PC-3 (cell line): ENCODE measurements at regions not wholly inside any gene's neighbourhood (a gene's known extent, or its start where the extent isn't known, plus 50 kb on each side); places are given as distances from the start of the nearest gene placed in this dataset.

Experiments used
- CTCF ChIP-seq: fragments of 300-600 bp; sonication (generic); conservative IDR thresholded peaks from 2 replicates; pipeline ENCODE4 v1.5.1; 2017; ENCODE audit warnings: antibody characterized with exemption, low read depth, mild to moderate bottlenecking, low read length
- EZH2phosphoT487 ChIP-seq: fragments of 300-600 bp; sonication (generic); IDR thresholded peaks from 2 replicates; pipeline ENCODE4 v1.6.1; 2018; ENCODE audit warnings: mild to moderate bottlenecking, antibody characterized with exemption, low read length, borderline replicate concordance

- TF ChIP-seq CTCF (no peak), EZH2phosphoT487 (no peak)
Observed at GRCh38 chr2:138247302-138247701, 254.3 kb upstream of the SPOPL start.
